Gastrocnemius medialis (tissue), 4 donors: ENCODE measurements at regions not wholly inside any gene's neighbourhood (a gene's known extent, or its start where the extent isn't known, plus 50 kb on each side); places are given as distances from the start of the nearest gene placed in this dataset.
A peak's percentile ranks its signal among the peaks of the same experiment; 100 is the strongest.

ENCODE experiments used
- ATAC-seq, 2 donors: fragments of 150-250 bp; one replicate each; pipeline ENCODE4 v1.9.1; 2016
- DNase-seq, 2 donors: peaks; one replicate each; pipeline ENCODE4 v3.0.0-alpha.2; 2019
- H3K27ac ChIP-seq, 4 donors: fragments of 200-600 bp; sonication (generic); 1 replicate in 1 of 4; 2 replicates in 3 of 4; pipeline ENCODE4 v1.5.1; 2016 to 2018; ENCODE audit warnings: mild to moderate bottlenecking in 2 of 4, moderate library complexity in 1 of 4
- H3K27me3 ChIP-seq, 3 donors: fragments of 200-600 bp; sonication (generic) in 2 of 3; 1 replicate in 1 of 3; 2 replicates in 2 of 3; pipeline versions ENCODE4 v1.5.1 to v1.6.0; 2016 to 2019; ENCODE audit warnings: mild to moderate bottlenecking in 1 of 3, moderate library complexity in 1 of 3
- H3K36me3 ChIP-seq, 2 donors: fragments of 200-600 bp; sonication (generic) in 1 of 2; one replicate each; pipeline ENCODE4 v1.5.1; 2017 to 2018
- H3K4me1 ChIP-seq, 2 donors: fragments of 200-600 bp; sonication (generic) in 1 of 2; one replicate each; pipeline ENCODE4 v1.5.1; 2016 to 2017; ENCODE audit warnings: mild to moderate bottlenecking in 2 of 2
- H3K4me3 ChIP-seq, 4 donors: fragments of 200-600 bp; sonication (generic) in 3 of 4; 1 replicate in 1 of 4; 2 replicates in 3 of 4; pipeline ENCODE4 v1.5.1; 2016 to 2019; ENCODE audit warnings: mild to moderate bottlenecking in 2 of 4
- H3K9me3 ChIP-seq, 3 donors: fragments of 200-600 bp; sonication (generic) in 2 of 3; 1 replicate in 1 of 3; 2 replicates in 2 of 3; pipeline ENCODE4 v1.5.1; 2016 to 2019
- CTCF ChIP-seq, 5 experiments: fragments of 450-650 bp in 3 of 5; fragments of 200-600 bp in 2 of 5; sonication (generic) in 2 of 5; IDR thresholded peaks in 4 of 5; conservative IDR thresholded peaks in 1 of 5; 1 replicate in 4 of 5; 2 replicates in 1 of 5; pipeline ENCODE4 v1.5.1; 2016 to 2019; ENCODE audit warnings: antibody characterized with exemption in 5 of 5, mild to moderate bottlenecking in 3 of 5, moderate library complexity in 3 of 5
- POLR2A ChIP-seq, 2 donors: fragments of 450-650 bp; IDR thresholded peaks; one replicate each; pipeline ENCODE4 v1.6.1; 2017; ENCODE audit warnings: antibody characterized with exemption in 2 of 2, mild to moderate bottlenecking in 2 of 2, moderate library complexity in 2 of 2
- in situ Hi-C, 4 donors: fragments of 200-750 bp; cut with MboI; loops; one replicate each; pipeline versions ENCODE4 v1.15.0 to v1.8.0; 2017; ENCODE audit warnings: low sequenced_read_pairs in 4 of 4
- intact Hi-C: fragments of 100-400 bp; cut with DNase I; formaldehyde crosslinking; loops from one replicate; pipeline ENCODE4 v1.15.1; 2023; ENCODE audit warnings: low total_unique reads

DNA sequence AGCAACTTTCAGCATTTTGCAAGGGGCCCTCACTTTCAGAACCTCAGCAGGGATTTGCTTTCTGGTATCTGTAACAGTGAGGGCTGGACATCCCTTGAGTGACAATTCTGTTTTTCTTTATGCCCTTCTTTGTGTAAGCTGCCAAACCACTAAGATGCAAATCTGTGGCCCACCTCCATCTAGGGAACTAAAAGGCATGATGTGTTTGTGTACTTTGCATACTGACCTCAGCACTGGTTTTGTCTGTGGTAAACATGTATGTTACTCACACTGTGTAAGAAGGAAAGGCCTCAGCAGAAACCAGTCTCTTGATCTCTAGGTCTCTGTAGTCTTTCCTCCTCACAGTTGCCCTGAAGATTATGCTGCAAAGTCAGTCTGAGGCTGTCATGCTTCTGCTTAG is 396.6 kb upstream of the DYNLRB2 start:
- no peaks in the 10 kb centered on the region for H3K27me3 ChIP-seq
- intact Hi-C loops: no loop called here
- H3K36me3 ChIP-seq: no peaks in the 10 kb centered on the region
- no peaks in the 10 kb centered on the region for H3K9me3 ChIP-seq
- in situ Hi-C loops: no loop called here
- TF ChIP-seq POLR2A (IDR thresholded peaks at IDR 0.05): no peak
- no peak for TF ChIP-seq CTCF (IDR thresholded peaks at IDR 0.05 in 4 of 5, conservative IDR thresholded peaks at IDR 0.05 in 1 of 5)
- no peak overlapping the region for H3K4me3 ChIP-seq
- H3K4me1 ChIP-seq: no peaks in the 10 kb centered on the region
- DNase-seq: no peak
- ATAC-seq: no peak
- no peak overlapping the region for H3K27ac ChIP-seq

DNA sequence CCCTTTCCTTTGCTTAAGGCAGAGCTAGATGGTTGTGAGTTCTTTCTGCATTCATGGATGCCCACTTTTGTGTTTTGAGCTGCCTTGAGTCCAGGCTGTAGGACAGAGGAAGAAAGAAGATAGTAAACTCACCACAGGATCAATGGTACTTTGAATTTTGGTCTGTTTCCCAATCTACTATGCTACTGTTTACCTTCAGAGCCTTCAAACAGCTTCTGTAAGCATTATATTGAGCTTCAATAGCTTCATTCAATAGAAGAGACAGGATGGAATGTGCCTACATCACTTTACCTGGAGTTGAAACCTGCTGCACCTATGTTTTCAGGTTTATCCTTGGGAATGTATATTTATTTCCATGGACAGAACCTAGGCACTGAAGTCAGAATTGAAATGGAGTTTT is 397.9 kb upstream of the DYNLRB2 start:
- Histone ChIP-seq H3K27me3 (no peaks in the 10 kb centered on the region), H3K36me3 (no peaks in the 10 kb centered on the region), H3K9me3 (no peaks in the 10 kb centered on the region), H3K4me3 (no peak overlapping the region), H3K27ac (no peak overlapping the region), H3K4me1 (no peaks in the 10 kb centered on the region)
- TF ChIP-seq POLR2A (IDR thresholded peaks at IDR 0.05) (no peak), CTCF (IDR thresholded peaks at IDR 0.05 in 4 of 5, conservative IDR thresholded peaks at IDR 0.05 in 1 of 5) (no peak)
- intact Hi-C loops: no loop called here
- no peak for DNase-seq
- in situ Hi-C loops: no loop called here
- no peak for ATAC-seq

GRCh38 chr16:80142281-80142680 is 398.5 kb upstream of the DYNLRB2 start:
- no peaks in the 10 kb centered on the region for H3K36me3 ChIP-seq
- TF ChIP-seq POLR2A (IDR thresholded peaks at IDR 0.05): no peak
- no peak for TF ChIP-seq CTCF (IDR thresholded peaks at IDR 0.05 in 4 of 5, conservative IDR thresholded peaks at IDR 0.05 in 1 of 5)
- H3K27me3 ChIP-seq: no peaks in the 10 kb centered on the region
- intact Hi-C loops (no loop called here), in situ Hi-C loops (no loop called here)
- DNase-seq (no peak), ATAC-seq (no peak)
- H3K27ac ChIP-seq: no peak overlapping the region
- no peak overlapping the region for H3K4me3 ChIP-seq
- H3K4me1 ChIP-seq: no peaks in the 10 kb centered on the region
- H3K9me3 ChIP-seq: no peaks in the 10 kb centered on the region

DNA sequence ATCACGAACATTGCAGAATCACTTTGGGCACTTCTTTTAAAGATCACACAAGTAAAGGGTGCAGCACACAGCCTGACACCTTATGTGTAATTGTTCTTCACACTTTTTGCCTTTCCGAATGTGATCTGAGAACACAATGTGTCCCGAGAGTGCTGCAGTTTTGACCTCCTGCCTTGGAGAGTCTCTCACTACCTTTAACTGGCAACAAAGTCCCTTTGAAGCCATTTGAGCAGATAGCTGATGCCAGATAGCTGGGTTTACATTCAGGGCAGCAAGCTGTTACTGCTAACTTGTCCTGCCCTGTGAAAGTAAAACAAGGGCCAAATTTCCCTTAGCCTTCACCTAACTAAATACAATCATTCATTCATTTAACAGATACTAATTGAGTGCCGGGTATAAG is 411.0 kb upstream of the DYNLRB2 start:
- H3K36me3 ChIP-seq: no peaks in the 10 kb centered on the region
- TF ChIP-seq POLR2A (IDR thresholded peaks at IDR 0.05) (no peak), CTCF (IDR thresholded peaks at IDR 0.05 in 4 of 5, conservative IDR thresholded peaks at IDR 0.05 in 1 of 5) (no peak)
- H3K9me3 ChIP-seq: no peaks in the 10 kb centered on the region
- intact Hi-C loops: no loop called here
- no peaks in the 10 kb centered on the region for H3K4me1 ChIP-seq
- no peaks in the 10 kb centered on the region for H3K27me3 ChIP-seq
- ATAC-seq: no peak
- in situ Hi-C loops: no loop called here
- no peak overlapping the region for H3K27ac ChIP-seq
- no peak overlapping the region for H3K4me3 ChIP-seq
- no peak for DNase-seq

DNA sequence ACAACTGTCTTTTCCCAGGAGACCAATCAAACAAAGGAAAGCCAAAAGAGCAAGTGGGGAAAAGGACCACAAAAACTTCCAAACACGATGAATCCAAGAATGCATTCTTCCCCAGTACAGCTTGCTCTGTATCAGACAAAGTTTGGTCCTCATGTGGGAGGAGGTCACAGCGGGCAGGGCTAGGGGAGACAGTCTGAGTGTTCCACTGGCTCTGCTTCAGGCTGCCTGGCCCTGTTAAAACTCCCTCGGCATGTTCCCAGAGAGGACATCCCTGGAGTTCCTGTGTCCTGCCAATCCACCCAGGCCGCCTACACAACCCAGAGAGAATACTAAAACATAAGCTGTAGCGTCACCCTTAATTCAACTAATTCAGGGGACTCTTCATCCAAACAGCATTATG is 415.1 kb upstream of the DYNLRB2 start:
- DNase-seq: peak in 1 of 2 donors; percentile 20
- H3K9me3 ChIP-seq: no peaks in the 10 kb centered on the region
- no peaks in the 10 kb centered on the region for H3K4me1 ChIP-seq
- H3K27ac ChIP-seq: no peak overlapping the region
- TF ChIP-seq POLR2A (IDR thresholded peaks at IDR 0.05): no peak
- TF ChIP-seq CTCF (IDR thresholded peaks at IDR 0.05 in 4 of 5, conservative IDR thresholded peaks at IDR 0.05 in 1 of 5): no peak
- in situ Hi-C loops: no loop called here
- H3K27me3 ChIP-seq: no peaks in the 10 kb centered on the region
- H3K4me3 ChIP-seq: no peak overlapping the region
- intact Hi-C loops: no loop called here
- ATAC-seq: no peak
- no peaks in the 10 kb centered on the region for H3K36me3 ChIP-seq
